H1 (cell line): ENCODE measurements at regions not wholly inside any gene's neighbourhood (a gene's known extent, or its start where the extent isn't known, plus 50 kb on each side); places are given as distances from the start of the nearest gene placed in this dataset.

ENCODE experiments used
- EP300 ChIP-seq, 2 experiments: IDR thresholded peaks; 1 replicate in 1 of 2; 2 replicates in 1 of 2; pipeline ENCODE4 v1.6.1; 2011 to 2012; ENCODE audit warnings: low read depth in 2 of 2, low read length in 2 of 2, mild to moderate bottlenecking in 2 of 2, borderline replicate concordance in 1 of 2, inconsistent platforms in 1 of 2, moderate library complexity in 1 of 2
- HDAC6 ChIP-seq: IDR thresholded peaks from one replicate; pipeline ENCODE4 v1.7.1; 2012; ENCODE audit warnings: low read depth, mild to moderate bottlenecking, inconsistent platforms, low read length, moderate library complexity
- RFX5 ChIP-seq: IDR thresholded peaks from 2 replicates; pipeline ENCODE4 v1.6.1; 2011; ENCODE audit warnings: low read depth, low read length, improper control_type of control experiment, borderline replicate concordance
- RXRA ChIP-seq: IDR thresholded peaks from 2 replicates; pipeline ENCODE4 v1.6.1; 2011; ENCODE audit warnings: low read depth, mild to moderate bottlenecking, low read length, moderate library complexity; ENCODE audit not compliant: insufficient read depth
- TAF1 ChIP-seq: IDR thresholded peaks from 2 replicates; pipeline ENCODE4 v1.6.1; 2011; ENCODE audit warnings: mild to moderate bottlenecking, low read depth, low read length
- TAF7 ChIP-seq: optimal IDR thresholded peaks from 2 replicates; pipeline ENCODE3; 2011; ENCODE audit warnings: low read depth, mild to moderate bottlenecking, inconsistent platforms, low read length, moderate library complexity, borderline replicate concordance

DNA sequence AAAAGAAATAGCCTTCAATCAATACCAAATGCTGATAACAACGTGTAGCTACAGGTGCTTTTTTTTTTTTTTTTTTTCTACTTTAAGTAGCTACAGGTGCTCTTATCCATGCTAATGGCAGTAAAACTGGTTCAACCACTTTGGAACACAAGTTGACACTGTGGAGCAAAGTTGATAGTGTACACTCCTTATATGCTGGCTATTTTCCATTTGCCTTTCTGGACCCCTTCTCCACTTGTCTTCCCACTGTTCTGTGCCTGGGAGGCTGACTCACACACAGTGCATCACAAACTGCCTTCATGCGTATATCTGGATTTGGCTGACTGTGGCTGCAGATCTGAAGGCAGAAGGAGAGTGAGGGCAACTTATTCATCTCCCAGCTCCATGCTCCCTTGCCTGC is 247.9 kb downstream of the MSX2 start (continued):
- no peak for TF ChIP-seq HDAC6
- TF ChIP-seq TAF7, result no peak
- no peak for TF ChIP-seq TAF1
- TF ChIP-seq EP300 (IDR thresholded peaks at IDR 0.05; ENCODE audit: borderline replicate concordance in 1 of 2, low read depth in 2 of 2, low read length in 2 of 2), result no peak
- TF ChIP-seq RFX5, result no peak
- no peak for TF ChIP-seq RXRA
